22Rv1 (cell line): ENCODE measurements at regions not wholly inside any gene's neighbourhood (a gene's known extent, or its start where the extent isn't known, plus 50 kb on each side); places are given as distances from the start of the nearest gene placed in this dataset.

ENCODE experiments used
- H3K27ac ChIP-seq: fragments of 450-650 bp; 2 replicates; pipeline ENCODE4 v1.5.1; 2017
- ZFX ChIP-seq: fragments of 450-650 bp; IDR thresholded peaks from 2 replicates; pipeline ENCODE4 v1.6.1; 2017; ENCODE audit warnings: antibody characterized with exemption, borderline replicate concordance
- TF ChIP-seq, protein P1 (sequence below): fragments of 450-650 bp; IDR thresholded peaks from 2 replicates; pipeline ENCODE4 v1.5.1; 2017; ENCODE audit warnings: mild to moderate bottlenecking

DNA sequence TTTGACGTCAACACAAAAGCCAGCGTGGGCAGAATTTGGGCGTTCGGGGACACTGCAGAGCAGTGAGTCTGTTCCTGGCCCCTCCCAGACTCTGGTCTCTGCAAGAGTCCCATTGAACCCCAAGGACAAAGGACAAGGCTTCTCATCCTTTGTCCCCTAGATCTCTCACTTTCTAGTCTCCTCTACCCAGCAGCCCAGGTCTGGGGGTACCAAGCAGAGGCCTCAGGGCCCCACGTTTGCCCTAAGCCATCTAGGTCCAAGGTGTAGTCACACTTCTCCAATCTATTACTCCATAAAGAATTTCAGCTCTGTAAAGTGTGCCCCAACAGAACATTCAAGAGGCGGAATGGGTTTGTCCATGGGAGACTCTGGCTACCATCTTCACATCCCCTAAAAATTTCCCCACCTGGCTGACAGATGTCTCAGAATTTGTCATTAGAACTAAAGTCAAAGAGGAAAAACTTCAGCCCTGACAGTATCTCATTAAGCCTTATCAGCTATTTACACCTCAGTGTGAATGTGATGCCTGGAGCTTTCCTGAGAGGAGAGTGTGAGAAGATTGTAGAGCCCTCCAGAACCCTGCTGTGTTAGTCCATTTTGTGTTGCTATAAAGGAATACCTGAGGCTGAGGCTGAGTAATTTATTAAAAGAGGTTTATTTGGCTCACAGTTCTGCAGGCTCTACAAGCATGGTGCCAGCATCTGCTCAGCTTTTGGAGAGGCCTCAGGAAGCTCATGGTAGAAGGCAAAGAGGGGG lies 81.4 kb upstream of the HABP2 start:
- no peak overlapping the region for H3K27ac ChIP-seq
- no peak for TF ChIP-seq ZFX
- TF ChIP-seq, protein P1, sequence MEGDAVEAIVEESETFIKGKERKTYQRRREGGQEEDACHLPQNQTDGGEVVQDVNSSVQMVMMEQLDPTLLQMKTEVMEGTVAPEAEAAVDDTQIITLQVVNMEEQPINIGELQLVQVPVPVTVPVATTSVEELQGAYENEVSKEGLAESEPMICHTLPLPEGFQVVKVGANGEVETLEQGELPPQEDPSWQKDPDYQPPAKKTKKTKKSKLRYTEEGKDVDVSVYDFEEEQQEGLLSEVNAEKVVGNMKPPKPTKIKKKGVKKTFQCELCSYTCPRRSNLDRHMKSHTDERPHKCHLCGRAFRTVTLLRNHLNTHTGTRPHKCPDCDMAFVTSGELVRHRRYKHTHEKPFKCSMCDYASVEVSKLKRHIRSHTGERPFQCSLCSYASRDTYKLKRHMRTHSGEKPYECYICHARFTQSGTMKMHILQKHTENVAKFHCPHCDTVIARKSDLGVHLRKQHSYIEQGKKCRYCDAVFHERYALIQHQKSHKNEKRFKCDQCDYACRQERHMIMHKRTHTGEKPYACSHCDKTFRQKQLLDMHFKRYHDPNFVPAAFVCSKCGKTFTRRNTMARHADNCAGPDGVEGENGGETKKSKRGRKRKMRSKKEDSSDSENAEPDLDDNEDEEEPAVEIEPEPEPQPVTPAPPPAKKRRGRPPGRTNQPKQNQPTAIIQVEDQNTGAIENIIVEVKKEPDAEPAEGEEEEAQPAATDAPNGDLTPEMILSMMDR, result no peak

DNA sequence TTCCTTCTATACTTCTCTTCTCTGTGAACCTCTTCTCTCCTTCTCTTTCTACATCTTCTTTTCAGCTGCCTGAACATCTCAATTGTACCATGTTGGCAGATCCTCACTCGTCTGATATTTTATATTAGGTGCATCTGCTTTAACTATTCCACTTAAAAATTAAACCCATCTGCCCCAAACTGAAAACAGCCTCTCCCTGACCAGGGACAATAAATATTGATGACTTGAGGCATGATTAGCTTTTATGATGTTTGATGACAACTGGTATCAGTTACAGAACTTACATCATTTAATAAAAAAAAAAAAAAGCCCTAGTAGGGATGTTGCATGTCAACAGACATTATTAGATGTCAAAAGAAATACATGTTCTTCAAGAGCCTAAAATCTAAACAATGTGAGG lies 79.8 kb upstream of the HABP2 start:
- no peak overlapping the region for H3K27ac ChIP-seq
- no peak for TF ChIP-seq ZFX
- TF ChIP-seq, protein P1, result no peak

DNA sequence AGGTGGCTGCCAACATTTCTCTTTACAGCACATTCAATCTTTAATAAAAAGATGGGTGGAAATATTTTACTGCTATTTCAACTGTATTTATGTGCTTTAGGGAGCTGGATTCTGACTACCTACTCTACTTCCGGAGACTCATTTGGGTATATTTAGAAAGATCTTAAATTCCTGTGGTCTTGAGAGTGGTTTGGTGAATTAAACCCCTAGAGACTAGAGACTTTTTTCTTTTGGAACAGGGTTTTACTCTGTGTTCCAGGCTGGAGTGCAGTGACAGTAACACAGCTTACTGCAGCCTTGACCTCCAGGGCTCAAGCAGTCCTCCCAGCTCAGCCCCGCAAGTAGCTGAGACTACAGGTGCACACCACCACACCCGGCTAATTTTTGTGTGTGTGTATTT lies 79.0 kb upstream of the HABP2 start:
- H3K27ac ChIP-seq, result no peak overlapping the region
- TF ChIP-seq ZFX, result no peak

DNA sequence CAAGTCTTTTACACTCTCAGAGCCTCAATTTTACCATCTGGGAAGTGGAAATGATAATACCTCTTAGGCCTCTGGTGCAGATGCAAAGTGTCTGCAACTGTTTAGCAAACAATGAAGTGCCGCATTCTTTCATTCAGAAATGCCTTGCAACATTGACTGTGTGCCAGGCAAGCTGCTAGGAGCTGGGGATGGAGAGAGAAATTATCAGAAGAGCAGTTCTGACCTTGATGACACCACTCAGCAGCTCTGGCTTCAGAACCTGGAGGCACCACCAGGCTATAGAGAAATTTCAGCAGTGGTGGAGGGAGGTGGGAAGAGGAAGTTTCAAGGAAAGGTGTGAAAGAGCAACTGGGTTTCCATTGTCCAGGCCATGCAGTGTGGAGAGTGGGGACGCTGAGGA lies 78.1 kb upstream of the HABP2 start:
- no peak overlapping the region for H3K27ac ChIP-seq
- TF ChIP-seq, protein P1, result no peak

DNA sequence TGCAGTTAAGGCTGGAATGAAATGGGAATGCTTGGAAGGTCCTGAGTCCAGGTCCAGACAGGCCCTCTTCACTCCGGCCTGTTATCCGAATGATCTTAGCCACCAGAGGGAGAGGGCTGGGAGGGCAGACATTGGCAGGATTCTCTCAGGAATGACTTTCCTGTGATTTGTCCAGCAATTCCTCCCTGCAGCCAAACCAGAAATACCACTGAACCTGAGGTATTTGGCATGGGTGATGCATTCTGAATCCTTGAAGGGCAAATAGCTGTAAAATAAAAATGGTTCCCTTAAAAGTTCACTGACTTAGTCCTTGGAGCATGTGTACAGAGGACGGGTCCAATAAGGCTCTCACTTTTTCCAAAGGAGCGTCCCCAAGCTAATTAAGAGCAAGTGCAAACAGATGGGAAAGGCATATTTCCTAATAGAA lies 77.5 kb upstream of the HABP2 start:
- H3K27ac ChIP-seq, result no peak overlapping the region
- TF ChIP-seq, protein P1, result no peak
- TF ChIP-seq ZFX, result no peak

DNA sequence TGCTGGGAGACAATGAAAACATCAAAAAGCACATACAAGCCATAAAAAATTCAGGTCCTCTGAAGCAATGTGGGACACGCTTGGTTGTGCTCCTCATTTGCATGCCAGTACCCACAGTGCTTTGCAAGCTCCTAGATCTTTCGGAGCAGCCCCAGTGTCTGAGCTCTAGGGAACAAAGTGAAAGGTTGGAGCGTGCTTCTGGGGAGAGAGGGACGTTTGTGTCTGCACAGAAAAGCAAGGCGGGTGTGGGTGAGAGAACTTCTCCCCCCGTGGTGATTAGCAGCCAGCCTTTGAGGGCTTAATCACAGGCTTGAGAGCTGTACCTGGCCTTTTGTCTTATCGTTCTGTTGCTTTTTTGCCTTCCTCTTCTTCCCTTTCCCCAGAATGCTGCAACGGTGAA lies 76.7 kb upstream of the HABP2 start:
- no peak overlapping the region for H3K27ac ChIP-seq
- no peak for TF ChIP-seq ZFX
- TF ChIP-seq, protein P1, result no peak

DNA sequence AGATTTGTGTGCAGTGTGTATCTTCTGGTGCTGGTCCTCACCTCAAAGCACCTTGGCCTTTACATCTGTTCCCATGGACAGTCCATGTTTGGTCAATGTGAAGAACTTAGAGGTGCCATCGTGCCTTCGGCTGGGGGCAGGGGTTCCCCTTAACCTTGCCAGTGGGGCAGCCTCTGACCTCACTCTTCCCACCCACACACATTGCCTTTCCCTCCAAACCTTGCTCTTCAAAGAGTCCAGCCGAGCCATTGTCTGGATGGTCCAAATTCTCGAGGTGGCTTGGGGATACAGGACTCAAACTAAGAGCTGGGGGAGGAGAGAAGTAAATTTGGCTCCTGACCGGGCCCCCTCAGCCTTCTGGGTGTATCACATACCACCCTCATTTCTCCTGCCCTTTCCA lies 76.2 kb upstream of the HABP2 start:
- no peak overlapping the region for H3K27ac ChIP-seq
- TF ChIP-seq ZFX, result no peak

DNA sequence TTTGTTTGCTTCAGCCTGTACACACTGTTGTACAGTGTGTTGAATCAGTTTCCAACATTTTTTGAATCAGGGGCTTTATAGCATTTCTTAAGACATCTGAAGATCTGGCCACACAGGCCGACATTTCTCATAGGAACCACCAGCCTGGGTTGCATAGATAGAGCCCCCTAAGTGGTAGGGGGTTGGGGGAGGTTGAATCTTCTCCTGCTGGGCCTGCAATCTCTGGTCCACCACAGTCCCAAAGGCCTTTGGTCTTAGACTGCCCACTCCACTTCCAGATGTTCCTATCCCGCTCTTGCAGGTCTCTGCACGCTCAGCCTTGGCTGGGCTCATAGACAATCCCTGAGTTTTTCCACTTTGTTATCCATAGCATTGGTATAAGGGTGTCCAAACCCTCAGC lies 75.4 kb upstream of the HABP2 start:
- TF ChIP-seq, protein P1, result no peak
- no peak for TF ChIP-seq ZFX
- H3K27ac ChIP-seq, result no peak overlapping the region
